Body of pancreas (tissue), 4 donors: ENCODE measurements at regions not wholly inside any gene's neighbourhood (a gene's known extent, or its start where the extent isn't known, plus 50 kb on each side); places are given as distances from the start of the nearest gene placed in this dataset.

Source experiments
- ATAC-seq: fragments of 150-250 bp; one replicate; pipeline ENCODE4 v1.9.1; 2016
- DNase-seq, 4 donors: peaks; one replicate each; pipeline ENCODE4 v3.0.0-alpha.2; 2019
- H3K27ac ChIP-seq, 4 donors: fragments of 200-600 bp; sonication (generic); 1 replicate in 3 of 4; 2 replicates in 1 of 4; pipeline versions ENCODE4 v1.5.1 to v1.6.1; 2016 to 2019; ENCODE audit warnings: mild to moderate bottlenecking in 1 of 4, mixed read lengths in 1 of 4, moderate library complexity in 1 of 4
- H3K27me3 ChIP-seq, 2 donors: fragments of 200-600 bp; sonication (generic); one replicate each; pipeline ENCODE4 v1.6.0; 2016; ENCODE audit warnings: mild to moderate bottlenecking in 1 of 2
- H3K36me3 ChIP-seq, 2 donors: fragments of 200-600 bp; sonication (generic); replicated peaks in 1 of 2; 2 replicates each; pipeline ENCODE4 v1.5.1; 2016; ENCODE audit warnings: low read depth in 2 of 2; ENCODE audit not compliant: insufficient read depth in 1 of 2
- H3K4me1 ChIP-seq: fragments of 200-600 bp; sonication (generic); one replicate; pipeline ENCODE4 v1.6.0; 2016
- H3K4me3 ChIP-seq, 2 donors: fragments of 200-600 bp; sonication (generic); 1 replicate in 1 of 2; 2 replicates in 1 of 2; pipeline ENCODE4 v1.5.1; 2016 to 2019
- H3K9me3 ChIP-seq, 3 donors: fragments of 200-600 bp; sonication (generic); 1 replicate in 2 of 3; 2 replicates in 1 of 3; pipeline ENCODE4 v1.5.1; 2016
- CTCF ChIP-seq, 7 experiments: fragments of 450-650 bp in 4 of 7; fragments of 200-600 bp in 3 of 7; sonication (generic) in 3 of 7; IDR thresholded peaks; one replicate each; pipeline ENCODE4 v1.5.1; 2016 to 2019; ENCODE audit warnings: antibody characterized with exemption in 7 of 7
- POLR2A ChIP-seq, 3 donors: fragments of 450-650 bp; IDR thresholded peaks; one replicate each; pipeline ENCODE4 v1.6.1; 2016; ENCODE audit warnings: antibody characterized with exemption in 3 of 3, mild to moderate bottlenecking in 2 of 3
- WGBS, 2 donors: methylation state at CpG; one replicate each; pipeline ENCODE4 v1.1.5; 2017; 5-methylcytosine and 5-hydroxymethylcytosine counted together
- intact Hi-C: fragments of 100-400 bp; cut with DNase I; formaldehyde crosslinking; loops from one replicate; pipeline ENCODE4 v1.15.1; 2023

- Histone ChIP-seq H3K27me3 (no peaks in the 10 kb centered on the region), H3K4me1 (no peaks in the 10 kb centered on the region), H3K9me3 (no peaks in the 10 kb centered on the region), H3K4me3 (no peak overlapping the region), H3K27ac (no peak overlapping the region), H3K36me3 (no peaks in the 10 kb centered on the region)
- intact Hi-C loops: no loop called here
- TF ChIP-seq POLR2A (IDR thresholded peaks at IDR 0.05): no peak
- no peak for TF ChIP-seq CTCF (IDR thresholded peaks at IDR 0.05)
- DNase-seq (no peak), ATAC-seq (no peak)
- WGBS, 2 donors: 59 to 93% methylated on average over 1 of the region's 1 CpG
Observed at GRCh38 chr2:184129073-184129472, 469.3 kb upstream of the ZNF804A start.

DNA sequence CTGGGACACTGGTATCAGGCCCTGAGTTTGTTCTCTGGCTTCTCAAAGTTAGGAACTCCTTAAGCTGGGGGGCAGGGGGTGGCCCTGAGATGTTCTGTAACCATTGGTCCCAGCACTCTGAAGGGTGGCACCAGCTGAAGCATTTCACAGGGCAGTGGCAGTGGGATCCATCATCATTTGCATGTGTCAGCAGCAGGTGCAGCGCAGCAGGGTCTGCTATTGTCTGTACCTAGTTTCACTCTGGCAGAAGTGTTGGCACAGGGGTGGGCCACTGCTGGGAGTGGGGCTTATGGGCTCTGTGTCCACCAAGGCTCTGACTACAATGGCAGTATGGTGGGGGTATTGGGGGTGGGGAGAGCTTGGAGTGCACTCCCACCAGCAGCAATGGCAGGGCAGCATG is 460.4 kb upstream of the ZNF804A start:
- TF ChIP-seq POLR2A (IDR thresholded peaks at IDR 0.05) (no peak), CTCF (IDR thresholded peaks at IDR 0.05) (no peak)
- 85% methylated on average over 1 of the region's 1 CpG; no CpG with 5 or more reads in 1 of the 2 donors for WGBS, 2 donors
- Histone ChIP-seq H3K9me3 (no peaks in the 10 kb centered on the region), H3K27ac (no peak overlapping the region), H3K4me3 (no peak overlapping the region), H3K36me3 (no peaks in the 10 kb centered on the region), H3K4me1 (no peaks in the 10 kb centered on the region), H3K27me3 (no peaks in the 10 kb centered on the region)
- intact Hi-C loops: no loop called here
- ATAC-seq (no peak), DNase-seq (no peak)

DNA sequence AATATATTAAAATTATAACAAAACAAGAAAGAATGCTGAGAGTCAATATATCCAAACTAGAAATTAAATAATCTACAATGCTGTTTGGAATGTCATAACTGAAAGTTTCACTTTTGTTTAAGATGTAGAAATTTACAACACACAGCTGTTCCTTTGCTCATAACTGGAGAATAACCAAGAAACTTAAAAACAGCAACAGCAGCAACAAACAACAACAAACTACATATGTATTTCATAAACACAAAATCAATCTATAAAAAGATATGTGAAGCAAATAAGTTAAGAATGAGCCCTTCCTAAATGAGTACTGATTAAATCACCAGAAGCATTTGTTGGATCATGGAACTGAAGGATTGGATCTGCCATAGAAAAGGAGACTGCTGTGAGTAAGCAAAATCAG is 456.5 kb upstream of the ZNF804A start:
- ATAC-seq (no peak), DNase-seq (no peak)
- intact Hi-C loops: no loop called here
- Histone ChIP-seq H3K27me3 (no peaks in the 10 kb centered on the region), H3K9me3 (no peaks in the 10 kb centered on the region), H3K4me1 (no peaks in the 10 kb centered on the region), H3K36me3 (no peaks in the 10 kb centered on the region), H3K27ac (no peak overlapping the region), H3K4me3 (no peak overlapping the region)
- TF ChIP-seq CTCF (IDR thresholded peaks at IDR 0.05) (no peak), POLR2A (IDR thresholded peaks at IDR 0.05) (no peak)

DNA sequence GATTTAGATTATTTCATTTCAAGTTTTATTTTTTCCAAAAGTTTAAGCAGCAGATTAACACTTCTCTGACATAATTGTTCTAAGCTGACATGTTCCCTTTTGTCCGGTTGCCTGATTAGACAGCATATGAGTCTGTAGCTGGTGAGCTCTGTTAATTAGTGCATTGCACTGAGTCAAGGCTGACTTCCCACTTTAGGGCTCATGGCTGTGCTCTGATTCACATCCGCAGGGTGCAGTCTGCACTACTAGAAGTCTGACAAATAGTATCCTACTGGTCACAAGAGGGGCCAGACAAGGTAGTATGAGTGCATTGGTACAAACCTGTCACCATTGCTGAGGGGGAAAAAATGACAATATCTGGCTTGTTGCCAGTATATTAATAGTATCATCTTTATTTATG is 443.9 kb upstream of the ZNF804A start:
- Histone ChIP-seq H3K36me3 (no peaks in the 10 kb centered on the region), H3K27ac (no peak overlapping the region), H3K4me3 (no peak overlapping the region), H3K4me1 (no peaks in the 10 kb centered on the region), H3K9me3 (peaks cover 0 to 3% (median 0%) of the 10 kb centered on the region in 3 donors), H3K27me3 (no peaks in the 10 kb centered on the region)
- 70 to 93% methylated on average over 2 of the region's 2 CpGs for WGBS, 2 donors
- TF ChIP-seq CTCF (IDR thresholded peaks at IDR 0.05): no peak
- TF ChIP-seq POLR2A (IDR thresholded peaks at IDR 0.05): no peak
- DNase-seq (no peak), ATAC-seq (no peak)
- intact Hi-C loops: no loop called here

- 79% methylated on average over 1 of the region's 1 CpG for WGBS, 2 donors
- intact Hi-C loops: no loop called here
- Histone ChIP-seq H3K4me3 (no peak overlapping the region), H3K27ac (no peak overlapping the region), H3K36me3 (no peaks in the 10 kb centered on the region), H3K4me1 (no peaks in the 10 kb centered on the region), H3K27me3 (no peaks in the 10 kb centered on the region), H3K9me3 (no peaks in the 10 kb centered on the region)
- TF ChIP-seq POLR2A (IDR thresholded peaks at IDR 0.05) (no peak), CTCF (IDR thresholded peaks at IDR 0.05) (no peak)
- DNase-seq (no peak), ATAC-seq (no peak)
Observed at GRCh38 chr2:184155791-184156190, 442.5 kb upstream of the ZNF804A start.
